ENCODE measurements at regions not wholly inside any gene's neighbourhood (a gene's known extent, or its start where the extent isn't known, plus 50 kb on each side); places are given as distances from the start of the nearest gene placed in this dataset.

DNA sequence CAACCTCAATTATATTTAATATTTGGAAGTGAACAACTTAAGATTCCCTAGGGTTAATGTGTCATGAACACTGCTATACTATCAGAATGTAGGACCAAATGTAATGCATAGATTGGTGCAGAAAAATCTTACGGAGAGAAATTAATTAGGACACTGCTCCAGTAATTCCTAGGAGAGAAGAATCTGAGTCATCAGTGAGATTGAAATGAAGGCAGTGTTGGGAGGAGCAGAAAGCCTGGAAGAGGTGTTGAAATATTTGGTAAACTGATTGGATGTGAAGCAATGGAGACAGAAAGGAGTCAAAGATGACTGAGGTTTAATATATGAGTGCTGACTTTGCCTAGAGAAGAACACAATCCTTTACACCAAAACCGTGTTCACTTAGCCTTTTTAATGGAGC, 836.0 kb downstream of the FAM181B start:
- TF ChIP-seq CTCF (IDR thresholded peaks at IDR 0.05) (no peak), POLR2A (IDR thresholded peaks at IDR 0.05) (no peak)

Data from heart left ventricle (tissue), 13 donors.